ENCODE measurements at regions not wholly inside any gene's neighbourhood (a gene's known extent, or its start where the extent isn't known, plus 50 kb on each side); places are given as distances from the start of the nearest gene placed in this dataset.

- no peak for TF ChIP-seq POLR2A (IDR thresholded peaks at IDR 0.05)
- TF ChIP-seq, protein P1, sequence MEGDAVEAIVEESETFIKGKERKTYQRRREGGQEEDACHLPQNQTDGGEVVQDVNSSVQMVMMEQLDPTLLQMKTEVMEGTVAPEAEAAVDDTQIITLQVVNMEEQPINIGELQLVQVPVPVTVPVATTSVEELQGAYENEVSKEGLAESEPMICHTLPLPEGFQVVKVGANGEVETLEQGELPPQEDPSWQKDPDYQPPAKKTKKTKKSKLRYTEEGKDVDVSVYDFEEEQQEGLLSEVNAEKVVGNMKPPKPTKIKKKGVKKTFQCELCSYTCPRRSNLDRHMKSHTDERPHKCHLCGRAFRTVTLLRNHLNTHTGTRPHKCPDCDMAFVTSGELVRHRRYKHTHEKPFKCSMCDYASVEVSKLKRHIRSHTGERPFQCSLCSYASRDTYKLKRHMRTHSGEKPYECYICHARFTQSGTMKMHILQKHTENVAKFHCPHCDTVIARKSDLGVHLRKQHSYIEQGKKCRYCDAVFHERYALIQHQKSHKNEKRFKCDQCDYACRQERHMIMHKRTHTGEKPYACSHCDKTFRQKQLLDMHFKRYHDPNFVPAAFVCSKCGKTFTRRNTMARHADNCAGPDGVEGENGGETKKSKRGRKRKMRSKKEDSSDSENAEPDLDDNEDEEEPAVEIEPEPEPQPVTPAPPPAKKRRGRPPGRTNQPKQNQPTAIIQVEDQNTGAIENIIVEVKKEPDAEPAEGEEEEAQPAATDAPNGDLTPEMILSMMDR (IDR thresholded peaks at IDR 0.05): no peak
Measured at GRCh38 chr6:168730931-168731716, 290.1 kb downstream of the SMOC2 start.
